Astrocyte (in vitro differentiated cells and primary cell): ENCODE measurements at regions not wholly inside any gene's neighbourhood (a gene's known extent, or its start where the extent isn't known, plus 50 kb on each side); places are given as distances from the start of the nearest gene placed in this dataset.

ENCODE experiments used
- EZH2 ChIP-seq: IDR thresholded peaks from 2 replicates; pipeline ENCODE4 v1.6.1; 2012; ENCODE audit warnings: mild to moderate bottlenecking, low read length, inconsistent platforms; ENCODE audit not compliant: insufficient read depth
- TF ChIP-seq, protein P1 (sequence below): IDR thresholded peaks from 2 replicates; pipeline ENCODE4 v1.5.1; 2011; ENCODE audit warnings: low read depth, mild to moderate bottlenecking, inconsistent platforms, low read length, moderate library complexity; ENCODE audit not compliant: insufficient read depth

DNA sequence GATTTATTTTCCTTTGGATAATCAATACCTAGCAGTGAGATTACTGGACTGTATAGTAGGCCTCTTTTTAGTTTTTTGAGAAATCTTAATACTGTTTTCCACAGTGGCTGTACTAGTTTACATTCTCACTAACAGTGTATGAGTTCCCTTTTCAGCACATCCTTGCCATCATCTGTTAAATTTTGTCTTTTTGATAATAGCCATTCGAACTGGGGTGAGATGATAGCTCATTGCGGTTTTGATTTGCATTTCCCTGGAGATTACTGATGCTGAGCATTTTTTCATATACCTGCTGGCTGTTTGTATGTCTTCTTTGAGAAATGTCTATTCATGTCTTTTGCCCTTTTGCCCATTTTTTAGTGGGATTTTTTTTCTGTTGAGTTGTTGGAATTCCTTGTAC lies 210.8 kb downstream of the CGGBP1 start:
- TF ChIP-seq, protein P1, sequence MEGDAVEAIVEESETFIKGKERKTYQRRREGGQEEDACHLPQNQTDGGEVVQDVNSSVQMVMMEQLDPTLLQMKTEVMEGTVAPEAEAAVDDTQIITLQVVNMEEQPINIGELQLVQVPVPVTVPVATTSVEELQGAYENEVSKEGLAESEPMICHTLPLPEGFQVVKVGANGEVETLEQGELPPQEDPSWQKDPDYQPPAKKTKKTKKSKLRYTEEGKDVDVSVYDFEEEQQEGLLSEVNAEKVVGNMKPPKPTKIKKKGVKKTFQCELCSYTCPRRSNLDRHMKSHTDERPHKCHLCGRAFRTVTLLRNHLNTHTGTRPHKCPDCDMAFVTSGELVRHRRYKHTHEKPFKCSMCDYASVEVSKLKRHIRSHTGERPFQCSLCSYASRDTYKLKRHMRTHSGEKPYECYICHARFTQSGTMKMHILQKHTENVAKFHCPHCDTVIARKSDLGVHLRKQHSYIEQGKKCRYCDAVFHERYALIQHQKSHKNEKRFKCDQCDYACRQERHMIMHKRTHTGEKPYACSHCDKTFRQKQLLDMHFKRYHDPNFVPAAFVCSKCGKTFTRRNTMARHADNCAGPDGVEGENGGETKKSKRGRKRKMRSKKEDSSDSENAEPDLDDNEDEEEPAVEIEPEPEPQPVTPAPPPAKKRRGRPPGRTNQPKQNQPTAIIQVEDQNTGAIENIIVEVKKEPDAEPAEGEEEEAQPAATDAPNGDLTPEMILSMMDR: no peak
- no peak for TF ChIP-seq EZH2
